ENCODE measurements at regions not wholly inside any gene's neighbourhood (a gene's known extent, or its start where the extent isn't known, plus 50 kb on each side); places are given as distances from the start of the nearest gene placed in this dataset.

DNA sequence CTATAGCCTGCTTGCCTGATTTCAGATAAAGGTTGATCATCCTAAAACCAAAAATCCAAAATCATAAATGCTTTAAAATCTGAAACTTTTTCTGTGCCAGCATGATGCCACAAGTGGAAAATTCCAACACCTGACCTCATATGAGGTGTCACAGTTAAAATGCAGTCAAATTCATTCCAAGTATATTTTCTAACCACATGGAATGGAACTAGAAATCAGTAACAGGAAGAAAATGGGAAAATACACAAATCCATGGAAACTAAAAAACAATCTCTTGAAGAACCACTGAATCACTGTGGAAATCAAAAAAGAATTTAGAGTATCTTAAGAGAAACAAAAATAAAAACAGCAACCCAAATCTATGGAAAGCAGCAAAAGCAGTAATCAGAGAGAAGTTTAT lies 297.5 kb upstream of the COX7C start:
- Histone ChIP-seq H3K36me3 (no peaks in the 10 kb centered on the region), H3K27me3 (no peaks in the 10 kb centered on the region), H3K27ac (no peak overlapping the region), H3K4me3 (no peak overlapping the region), H3K4me1 (no peaks in the 10 kb centered on the region), H3K9me3 (no peaks in the 10 kb centered on the region)
- no peak for DNase-seq (ENCODE audit: low spot score in 2 of 2)
- TF ChIP-seq EP300 (IDR thresholded peaks at IDR 0.05) (no peak), POLR2A (IDR thresholded peaks at IDR 0.05) (no peak)
- TF ChIP-seq, protein P1, sequence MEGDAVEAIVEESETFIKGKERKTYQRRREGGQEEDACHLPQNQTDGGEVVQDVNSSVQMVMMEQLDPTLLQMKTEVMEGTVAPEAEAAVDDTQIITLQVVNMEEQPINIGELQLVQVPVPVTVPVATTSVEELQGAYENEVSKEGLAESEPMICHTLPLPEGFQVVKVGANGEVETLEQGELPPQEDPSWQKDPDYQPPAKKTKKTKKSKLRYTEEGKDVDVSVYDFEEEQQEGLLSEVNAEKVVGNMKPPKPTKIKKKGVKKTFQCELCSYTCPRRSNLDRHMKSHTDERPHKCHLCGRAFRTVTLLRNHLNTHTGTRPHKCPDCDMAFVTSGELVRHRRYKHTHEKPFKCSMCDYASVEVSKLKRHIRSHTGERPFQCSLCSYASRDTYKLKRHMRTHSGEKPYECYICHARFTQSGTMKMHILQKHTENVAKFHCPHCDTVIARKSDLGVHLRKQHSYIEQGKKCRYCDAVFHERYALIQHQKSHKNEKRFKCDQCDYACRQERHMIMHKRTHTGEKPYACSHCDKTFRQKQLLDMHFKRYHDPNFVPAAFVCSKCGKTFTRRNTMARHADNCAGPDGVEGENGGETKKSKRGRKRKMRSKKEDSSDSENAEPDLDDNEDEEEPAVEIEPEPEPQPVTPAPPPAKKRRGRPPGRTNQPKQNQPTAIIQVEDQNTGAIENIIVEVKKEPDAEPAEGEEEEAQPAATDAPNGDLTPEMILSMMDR (IDR thresholded peaks at IDR 0.05), result no peak

DNA sequence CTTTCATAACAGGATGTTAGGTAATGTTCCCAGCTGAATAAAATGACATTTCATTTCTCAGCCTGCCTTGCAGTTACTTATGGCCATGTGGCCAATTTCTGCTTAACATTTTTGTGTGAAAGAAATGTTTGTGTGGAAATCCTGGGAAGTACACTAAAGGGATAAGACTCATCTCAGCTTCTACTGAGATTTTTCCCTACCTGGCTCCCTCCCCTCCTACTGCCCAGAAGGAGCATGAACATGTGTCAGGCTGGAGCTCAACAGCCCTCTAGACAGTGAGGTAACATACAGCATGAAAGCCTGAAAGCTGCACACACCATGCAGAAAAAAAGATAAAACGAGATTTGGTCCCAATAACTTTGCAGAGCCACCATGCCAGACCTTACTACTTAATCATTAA lies 288.4 kb upstream of the COX7C start:
- TF ChIP-seq, protein P1 (IDR thresholded peaks at IDR 0.05), result no peak
- TF ChIP-seq POLR2A (IDR thresholded peaks at IDR 0.05), result no peak
- Histone ChIP-seq H3K4me1 (no peaks in the 10 kb centered on the region), H3K4me3 (no peak overlapping the region), H3K27me3 (no peaks in the 10 kb centered on the region), H3K27ac (no peak overlapping the region), H3K9me3 (no peaks in the 10 kb centered on the region), H3K36me3 (no peaks in the 10 kb centered on the region)
- whole genome bisulfite sequencing, 2 donors, result 76 to 77% methylated on average over 1 of the region's 1 CpG
- no peak for DNase-seq (ENCODE audit: low spot score in 2 of 2)

DNA sequence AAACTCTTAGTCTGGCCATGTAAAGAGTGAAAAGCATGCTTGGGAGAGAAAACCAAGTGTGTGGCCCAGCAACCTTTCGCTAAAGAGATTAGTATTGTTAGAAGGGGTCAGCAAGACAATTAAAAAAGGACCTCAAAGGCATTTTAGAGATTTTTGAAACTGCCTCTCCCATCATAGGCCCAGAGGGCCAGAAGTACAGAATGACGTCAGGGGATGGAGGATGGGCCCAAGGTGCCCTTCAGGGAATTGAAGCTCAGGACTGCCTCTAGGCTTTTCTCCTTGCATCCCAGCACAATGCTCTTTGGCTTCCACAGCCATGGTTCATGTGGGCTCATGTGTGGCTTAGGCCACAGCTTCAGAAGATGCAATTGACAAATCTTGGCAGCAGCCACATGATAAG lies 287.0 kb upstream of the COX7C start:
- Histone ChIP-seq H3K4me1 (no peaks in the 10 kb centered on the region), H3K9me3 (no peaks in the 10 kb centered on the region), H3K36me3 (no peaks in the 10 kb centered on the region), H3K27ac (no peak overlapping the region), H3K27me3 (no peaks in the 10 kb centered on the region), H3K4me3 (no peak overlapping the region)
- TF ChIP-seq EP300 (IDR thresholded peaks at IDR 0.05) (no peak), POLR2A (IDR thresholded peaks at IDR 0.05) (no peak)
- TF ChIP-seq, protein P1 (IDR thresholded peaks at IDR 0.05), result no peak
- whole genome bisulfite sequencing, 2 donors, result 70 to 83% methylated on average over 2 of the region's 2 CpGs
- no peak for DNase-seq (ENCODE audit: low spot score in 2 of 2)

DNA sequence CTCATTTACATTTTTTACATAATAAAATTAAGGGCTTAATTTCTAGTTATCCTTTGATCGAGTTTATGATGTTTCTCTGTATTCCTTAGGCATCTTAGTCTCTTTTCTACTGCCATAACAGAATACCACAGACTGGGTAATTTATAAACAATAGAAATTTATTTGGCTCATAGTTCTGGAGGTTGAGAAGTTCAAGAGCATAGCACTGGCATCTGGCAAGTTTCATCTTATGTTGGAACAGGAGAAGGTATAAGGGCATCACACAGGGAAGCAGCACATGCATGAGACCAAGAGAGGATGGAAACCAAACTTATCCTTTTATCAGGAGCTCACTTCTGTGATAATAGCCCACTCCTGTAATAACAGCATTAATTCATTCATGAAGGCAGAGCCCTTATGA lies 284.9 kb upstream of the COX7C start:
- WGBS, 2 donors, result 73 to 77% methylated on average over 1 of the region's 1 CpG
- TF ChIP-seq, protein P1 (IDR thresholded peaks at IDR 0.05), result no peak
- TF ChIP-seq EP300 (IDR thresholded peaks at IDR 0.05) (no peak), POLR2A (IDR thresholded peaks at IDR 0.05) (no peak)
- no peak for DNase-seq (ENCODE audit: low spot score in 2 of 2)

DNA sequence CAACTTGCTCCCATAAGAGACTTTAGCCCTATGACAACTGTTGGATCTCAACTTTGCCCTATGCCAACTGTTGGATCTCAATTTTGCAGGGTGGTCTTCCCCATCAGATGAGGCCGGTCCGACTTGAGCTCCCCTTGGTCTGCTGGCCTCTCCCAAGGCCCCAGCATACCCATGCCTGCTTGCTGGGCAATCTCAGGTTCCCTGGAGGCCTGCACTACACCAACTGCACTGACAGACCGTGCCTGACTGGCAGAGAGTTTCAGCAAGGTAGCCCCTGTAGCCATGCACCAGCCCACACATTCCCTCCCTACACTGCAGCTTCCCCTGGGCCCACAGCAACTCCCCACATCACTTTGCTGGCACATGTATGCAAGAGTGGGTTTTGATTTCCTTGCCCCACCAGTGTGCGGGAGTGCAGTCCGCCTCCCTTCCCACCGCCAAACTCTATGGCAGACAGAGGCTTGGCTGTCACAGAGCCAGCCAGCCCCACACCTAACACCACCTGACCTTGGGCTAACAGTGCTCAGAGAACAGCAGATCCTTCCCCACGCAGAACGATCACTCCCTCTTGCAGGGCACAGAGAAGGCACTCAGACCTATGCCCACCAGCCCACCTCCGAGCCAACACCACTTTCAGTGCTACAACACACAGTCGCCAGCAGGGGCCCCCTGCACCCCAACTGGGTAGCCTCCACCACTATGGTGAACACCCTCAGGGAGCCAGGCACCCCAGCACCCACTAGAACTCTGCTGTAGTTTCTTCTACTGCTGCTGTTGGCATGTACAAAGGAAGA lies 279.9 kb upstream of the COX7C start:
- Histone ChIP-seq H3K9me3 (no peaks in the 10 kb centered on the region), H3K27ac (no peak overlapping the region), H3K36me3 (no peaks in the 10 kb centered on the region), H3K4me3 (no peak overlapping the region), H3K4me1 (no peaks in the 10 kb centered on the region), H3K27me3 (no peaks in the 10 kb centered on the region)
- 82 to 89% methylated on average over 10 of the region's 10 CpGs for WGBS, 2 donors
- TF ChIP-seq, protein P1 (IDR thresholded peaks at IDR 0.05), result no peak
- TF ChIP-seq POLR2A (IDR thresholded peaks at IDR 0.05) (no peak), EP300 (IDR thresholded peaks at IDR 0.05) (no peak)
- no peak for DNase-seq (ENCODE audit: low spot score in 2 of 2)

More for the DNA sequence above, 284.9 kb upstream of the COX7C start:
- no peaks in the 10 kb centered on the region for H3K9me3 ChIP-seq
- H3K4me1 ChIP-seq, result no peaks in the 10 kb centered on the region
- no peak overlapping the region for H3K4me3 ChIP-seq
- no peaks in the 10 kb centered on the region for H3K36me3 ChIP-seq
- H3K27me3 ChIP-seq, result no peaks in the 10 kb centered on the region
- no peak overlapping the region for H3K27ac ChIP-seq
